ENCODE measurements at regions not wholly inside any gene's neighbourhood (a gene's known extent, or its start where the extent isn't known, plus 50 kb on each side); places are given as distances from the start of the nearest gene placed in this dataset.

DNA sequence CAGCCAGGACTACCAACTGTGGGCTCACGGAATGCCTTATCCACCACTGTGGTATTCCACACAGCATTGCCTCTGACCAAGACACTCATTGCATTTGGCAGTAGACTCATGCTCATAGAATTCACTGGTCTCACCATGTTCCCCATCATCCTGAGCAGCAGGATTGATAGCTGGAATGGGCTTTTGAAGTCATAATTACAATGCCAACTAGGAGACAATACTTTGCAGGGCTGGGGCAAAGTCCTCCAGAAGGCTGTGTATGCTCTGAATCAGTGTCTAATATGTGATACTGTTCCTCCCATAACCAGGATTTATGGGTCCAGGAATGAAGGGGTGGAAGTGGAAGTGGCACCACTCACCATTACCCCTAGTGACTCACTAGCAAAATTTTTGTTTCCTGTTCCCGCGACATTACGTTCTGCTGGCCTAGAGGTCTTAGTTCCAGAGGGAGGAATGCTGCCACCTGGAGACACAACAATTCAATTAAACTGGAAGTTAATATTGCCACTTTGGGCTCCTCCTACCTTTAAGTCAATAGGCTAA lies 58.6 kb upstream of the CCDC80 start:
- TF ChIP-seq RAD21 (IDR thresholded peaks at IDR 0.05; ENCODE audit: low read length) (peak; percentile 43), POLR2A (IDR thresholded peaks at IDR 0.05; ENCODE audit: low read depth, low read length) (no peak), SMC3 (IDR thresholded peaks at IDR 0.05; ENCODE audit: low read depth, low read length) (peak; percentile 29), MXI1 (IDR thresholded peaks at IDR 0.05; ENCODE audit: borderline replicate concordance, low read depth, low read length) (no peak), RFX5 (IDR thresholded peaks at IDR 0.05; ENCODE audit: low read depth, low read length) (no peak), RCOR1 (IDR thresholded peaks at IDR 0.05; ENCODE audit: insufficient replicate concordance, low read length) (no peak), USF2 (IDR thresholded peaks at IDR 0.05; ENCODE audit: low read depth, low read length) (no peak)
- TF ChIP-seq, protein P1, sequence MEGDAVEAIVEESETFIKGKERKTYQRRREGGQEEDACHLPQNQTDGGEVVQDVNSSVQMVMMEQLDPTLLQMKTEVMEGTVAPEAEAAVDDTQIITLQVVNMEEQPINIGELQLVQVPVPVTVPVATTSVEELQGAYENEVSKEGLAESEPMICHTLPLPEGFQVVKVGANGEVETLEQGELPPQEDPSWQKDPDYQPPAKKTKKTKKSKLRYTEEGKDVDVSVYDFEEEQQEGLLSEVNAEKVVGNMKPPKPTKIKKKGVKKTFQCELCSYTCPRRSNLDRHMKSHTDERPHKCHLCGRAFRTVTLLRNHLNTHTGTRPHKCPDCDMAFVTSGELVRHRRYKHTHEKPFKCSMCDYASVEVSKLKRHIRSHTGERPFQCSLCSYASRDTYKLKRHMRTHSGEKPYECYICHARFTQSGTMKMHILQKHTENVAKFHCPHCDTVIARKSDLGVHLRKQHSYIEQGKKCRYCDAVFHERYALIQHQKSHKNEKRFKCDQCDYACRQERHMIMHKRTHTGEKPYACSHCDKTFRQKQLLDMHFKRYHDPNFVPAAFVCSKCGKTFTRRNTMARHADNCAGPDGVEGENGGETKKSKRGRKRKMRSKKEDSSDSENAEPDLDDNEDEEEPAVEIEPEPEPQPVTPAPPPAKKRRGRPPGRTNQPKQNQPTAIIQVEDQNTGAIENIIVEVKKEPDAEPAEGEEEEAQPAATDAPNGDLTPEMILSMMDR (conservative IDR thresholded peaks at IDR 0.05; ENCODE audit: low read depth, low read length) = peak; percentile 25; the same call in 1 of the 2 replicates

Measured in IMR-90 (cell line).